ENCODE measurements at regions not wholly inside any gene's neighbourhood (a gene's known extent, or its start where the extent isn't known, plus 50 kb on each side); places are given as distances from the start of the nearest gene placed in this dataset.

- H3K36me3 ChIP-seq (ENCODE audit: control insufficient read depth, insufficient read depth, low read length), result no peaks in the 10 kb centered on the region
- H3K4me2 ChIP-seq (ENCODE audit: extremely low read depth, insufficient read depth, low read length), result no peak overlapping the region
- DNase-seq (ENCODE audit: low read depth in 2 of 2), result no peak
- H2AFZ ChIP-seq (ENCODE audit: low read length), result no peak overlapping the region
- no peaks in the 10 kb centered on the region for H3K79me2 ChIP-seq (ENCODE audit: control insufficient read depth, insufficient read depth, low read length)
- TF ChIP-seq CTCF (conservative IDR thresholded peaks at IDR 0.05 in 1 of 2, IDR thresholded peaks at IDR 0.05 in 1 of 2; ENCODE audit: low read depth in 1 of 2, low read length in 2 of 2) (no peak), EZH2 (IDR thresholded peaks at IDR 0.05; ENCODE audit: low read length, missing control alignments) (no peak)
- peaks cover 4% of the 10 kb centered on the region for H3K4me1 ChIP-seq (ENCODE audit: control insufficient read depth, extremely low read depth, insufficient read depth, low read length)
- H3K9ac ChIP-seq (ENCODE audit: insufficient read depth, low read length), result no peak overlapping the region
- no peak overlapping the region for H3K27ac ChIP-seq (ENCODE audit: insufficient read depth, low read length)
- H3K9me3 ChIP-seq (ENCODE audit: control insufficient read depth, insufficient read depth, low read depth, low read length), result no peaks in the 10 kb centered on the region
- H3K27me3 ChIP-seq (ENCODE audit: control insufficient read depth, insufficient read depth, low read length), result no peaks in the 10 kb centered on the region
- H4K20me1 ChIP-seq (ENCODE audit: control insufficient read depth, extremely low read depth, insufficient read depth, low read length), result no peaks in the 10 kb centered on the region
- H3K4me3 ChIP-seq (replicated peaks in 1 of 4; ENCODE audit: control extremely low read depth in 1 of 4, insufficient read depth in 1 of 4, low read depth in 3 of 4, low read length in 4 of 4), result no peak overlapping the region
These were observed 812.9 kb upstream of the ACVR2A start for GRCh38 chr2:147031897-147032296.

DNA sequence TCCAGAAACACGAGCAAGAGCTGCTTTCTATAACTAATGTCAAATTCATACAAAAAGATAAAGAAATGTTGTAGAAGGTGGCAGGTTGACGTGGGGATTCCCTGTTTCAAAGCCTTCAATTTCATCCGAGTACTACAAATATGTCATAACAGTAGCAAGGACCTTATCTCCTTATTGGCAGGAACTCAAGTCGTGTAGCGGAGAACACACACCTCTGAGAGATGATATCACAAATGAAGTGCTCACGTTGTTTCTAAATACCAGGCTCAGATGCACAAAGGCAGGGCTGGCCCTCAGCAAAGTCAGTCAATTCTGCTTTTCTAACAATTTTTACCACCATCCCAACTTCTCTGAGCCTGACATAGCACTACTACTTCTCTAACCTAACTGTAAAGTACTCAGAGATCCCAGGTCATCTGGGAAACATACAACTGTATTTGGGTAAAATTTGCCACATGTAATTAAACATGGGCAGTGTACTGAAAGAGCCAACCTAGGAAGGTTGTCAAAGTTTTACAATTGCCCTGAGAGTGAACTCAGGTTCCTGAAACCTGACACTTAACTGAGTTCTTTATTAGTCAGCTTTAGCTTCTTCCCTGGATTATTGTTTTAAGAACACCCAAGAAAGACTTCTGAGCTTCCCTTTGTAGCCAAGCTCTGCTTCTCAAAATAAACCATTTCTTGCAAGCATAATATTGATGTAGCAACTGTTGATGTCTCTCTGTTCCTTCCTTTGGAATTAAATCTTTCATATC is 813.7 kb upstream of the ACVR2A start:
- no peaks in the 10 kb centered on the region for H4K20me1 ChIP-seq (ENCODE audit: control insufficient read depth, extremely low read depth, insufficient read depth, low read length)
- H3K4me1 ChIP-seq (ENCODE audit: control insufficient read depth, extremely low read depth, insufficient read depth, low read length), result peaks cover 8% of the 10 kb centered on the region
- no peak overlapping the region for H2AFZ ChIP-seq (ENCODE audit: low read length)
- no peak overlapping the region for H3K4me3 ChIP-seq (replicated peaks in 1 of 4; ENCODE audit: control extremely low read depth in 1 of 4, insufficient read depth in 1 of 4, low read depth in 3 of 4, low read length in 4 of 4)
- H3K27me3 ChIP-seq (ENCODE audit: control insufficient read depth, insufficient read depth, low read length), result no peaks in the 10 kb centered on the region
- no peak overlapping the region for H3K27ac ChIP-seq (ENCODE audit: insufficient read depth, low read length)
- no peaks in the 10 kb centered on the region for H3K9me3 ChIP-seq (ENCODE audit: control insufficient read depth, insufficient read depth, low read depth, low read length)
- TF ChIP-seq EZH2 (IDR thresholded peaks at IDR 0.05; ENCODE audit: low read length, missing control alignments) (no peak), CTCF (conservative IDR thresholded peaks at IDR 0.05 in 1 of 2, IDR thresholded peaks at IDR 0.05 in 1 of 2; ENCODE audit: low read depth in 1 of 2, low read length in 2 of 2) (no peak)
- H3K9ac ChIP-seq (ENCODE audit: insufficient read depth, low read length), result no peak overlapping the region
- DNase-seq (ENCODE audit: low read depth in 2 of 2), result peak; percentile 84 to 86
- no peaks in the 10 kb centered on the region for H3K36me3 ChIP-seq (ENCODE audit: control insufficient read depth, insufficient read depth, low read length)
- H3K4me2 ChIP-seq (ENCODE audit: extremely low read depth, insufficient read depth, low read length), result no peak overlapping the region
- no peaks in the 10 kb centered on the region for H3K79me2 ChIP-seq (ENCODE audit: control insufficient read depth, insufficient read depth, low read length)

- Histone ChIP-seq H3K79me2 (ENCODE audit: control insufficient read depth, insufficient read depth, low read length) (no peaks in the 10 kb centered on the region), H3K4me1 (ENCODE audit: control insufficient read depth, extremely low read depth, insufficient read depth, low read length) (peaks cover 16% of the 10 kb centered on the region), H4K20me1 (ENCODE audit: control insufficient read depth, extremely low read depth, insufficient read depth, low read length) (no peaks in the 10 kb centered on the region), H2AFZ (ENCODE audit: low read length) (no peak overlapping the region), H3K4me2 (ENCODE audit: extremely low read depth, insufficient read depth, low read length) (no peak overlapping the region), H3K27me3 (ENCODE audit: control insufficient read depth, insufficient read depth, low read length) (no peaks in the 10 kb centered on the region), H3K9ac (ENCODE audit: insufficient read depth, low read length) (no peak overlapping the region), H3K9me3 (ENCODE audit: control insufficient read depth, insufficient read depth, low read depth, low read length) (no peaks in the 10 kb centered on the region), H3K4me3 (replicated peaks in 1 of 4; ENCODE audit: control extremely low read depth in 1 of 4, insufficient read depth in 1 of 4, low read depth in 3 of 4, low read length in 4 of 4) (no peak overlapping the region), H3K36me3 (ENCODE audit: control insufficient read depth, insufficient read depth, low read length) (no peaks in the 10 kb centered on the region), H3K27ac (ENCODE audit: insufficient read depth, low read length) (no peak overlapping the region)
- peak in 1 of 2 donors; percentile 72 for DNase-seq (ENCODE audit: low read depth in 2 of 2)
- TF ChIP-seq EZH2 (IDR thresholded peaks at IDR 0.05; ENCODE audit: low read length, missing control alignments) (no peak), CTCF (conservative IDR thresholded peaks at IDR 0.05 in 1 of 2, IDR thresholded peaks at IDR 0.05 in 1 of 2; ENCODE audit: low read depth in 1 of 2, low read length in 2 of 2) (no peak)
These were observed 817.4 kb upstream of the ACVR2A start for GRCh38 chr2:147027436-147027835.

Data from fibroblast of lung (primary cell).